ENCODE measurements at regions not wholly inside any gene's neighbourhood (a gene's known extent, or its start where the extent isn't known, plus 50 kb on each side); places are given as distances from the start of the nearest gene placed in this dataset.

GRCh38 chr1:29599071-29599470 is 362.7 kb downstream of the PTPRU start:
- H3K36me3 ChIP-seq = no peaks in the 10 kb centered on the region
- 79 to 98% methylated on average over 5 of the region's 5 CpGs for WGBS, 2 donors
- no peaks in the 10 kb centered on the region for H3K9me3 ChIP-seq
- no peak overlapping the region for H3K27ac ChIP-seq
- H3K27me3 ChIP-seq = no peaks in the 10 kb centered on the region
- H3K4me1 ChIP-seq = no peaks in the 10 kb centered on the region
- no peak for DNase-seq (ENCODE audit: low spot score in 2 of 2)
- no peak overlapping the region for H3K4me3 ChIP-seq
- no peak for TF ChIP-seq POLR2A (IDR thresholded peaks at IDR 0.05)
- TF ChIP-seq CTCF (IDR thresholded peaks at IDR 0.05) = no peak
- TF ChIP-seq EP300 (IDR thresholded peaks at IDR 0.05) = no peak

- TF ChIP-seq EP300 (IDR thresholded peaks at IDR 0.05) (no peak), POLR2A (IDR thresholded peaks at IDR 0.05) (no peak), CTCF (IDR thresholded peaks at IDR 0.05) (no peak)
- Histone ChIP-seq H3K27me3 (no peaks in the 10 kb centered on the region), H3K27ac (no peak overlapping the region), H3K9me3 (no peaks in the 10 kb centered on the region), H3K36me3 (no peaks in the 10 kb centered on the region), H3K4me3 (no peak overlapping the region), H3K4me1 (no peaks in the 10 kb centered on the region)
- WGBS, 2 donors = 85 to 89% methylated on average over 5 of the region's 5 CpGs
- no peak for DNase-seq (ENCODE audit: low spot score in 2 of 2)
Observed at GRCh38 chr1:29597861-29598260, 361.5 kb downstream of the PTPRU start.

- DNase-seq (ENCODE audit: low spot score in 2 of 2) = no peak
- Histone ChIP-seq H3K4me3 (no peak overlapping the region), H3K27me3 (no peaks in the 10 kb centered on the region), H3K9me3 (no peaks in the 10 kb centered on the region), H3K27ac (no peak overlapping the region), H3K4me1 (no peaks in the 10 kb centered on the region), H3K36me3 (no peaks in the 10 kb centered on the region)
- TF ChIP-seq CTCF (IDR thresholded peaks at IDR 0.05) (no peak), EP300 (IDR thresholded peaks at IDR 0.05) (no peak), POLR2A (IDR thresholded peaks at IDR 0.05) (no peak)
- 64 to 80% methylated on average over 4 of the region's 4 CpGs for WGBS, 2 donors
Observed at GRCh38 chr1:29593601-29594382, 357.5 kb downstream of the PTPRU start.

- Histone ChIP-seq H3K4me1 (no peaks in the 10 kb centered on the region), H3K27ac (no peak overlapping the region), H3K36me3 (no peaks in the 10 kb centered on the region), H3K4me3 (no peak overlapping the region), H3K9me3 (no peaks in the 10 kb centered on the region), H3K27me3 (no peaks in the 10 kb centered on the region)
- no peak for TF ChIP-seq CTCF (IDR thresholded peaks at IDR 0.05)
- TF ChIP-seq EP300 (IDR thresholded peaks at IDR 0.05) = no peak
- TF ChIP-seq POLR2A (IDR thresholded peaks at IDR 0.05) = no peak
- no peak for DNase-seq (ENCODE audit: low spot score in 2 of 2)
- WGBS, 2 donors = 47 to 49% methylated on average over 5 of the region's 5 CpGs
Observed at GRCh38 chr1:29592731-29593130, 356.4 kb downstream of the PTPRU start.

- H3K4me3 ChIP-seq = no peak overlapping the region
- H3K9me3 ChIP-seq = no peaks in the 10 kb centered on the region
- WGBS, 2 donors = 79 to 82% methylated on average over 6 of the region's 6 CpGs
- H3K4me1 ChIP-seq = no peaks in the 10 kb centered on the region
- TF ChIP-seq EP300 (IDR thresholded peaks at IDR 0.05) (no peak), CTCF (IDR thresholded peaks at IDR 0.05) (no peak), POLR2A (IDR thresholded peaks at IDR 0.05) (no peak)
- H3K27me3 ChIP-seq = no peaks in the 10 kb centered on the region
- H3K36me3 ChIP-seq = no peaks in the 10 kb centered on the region
- DNase-seq (ENCODE audit: low spot score in 2 of 2) = no peak
- H3K27ac ChIP-seq = no peak overlapping the region
Observed at GRCh38 chr1:29592261-29592615, 355.9 kb downstream of the PTPRU start.
